ENCODE measurements at regions not wholly inside any gene's neighbourhood (a gene's known extent, or its start where the extent isn't known, plus 50 kb on each side); places are given as distances from the start of the nearest gene placed in this dataset.

DNA sequence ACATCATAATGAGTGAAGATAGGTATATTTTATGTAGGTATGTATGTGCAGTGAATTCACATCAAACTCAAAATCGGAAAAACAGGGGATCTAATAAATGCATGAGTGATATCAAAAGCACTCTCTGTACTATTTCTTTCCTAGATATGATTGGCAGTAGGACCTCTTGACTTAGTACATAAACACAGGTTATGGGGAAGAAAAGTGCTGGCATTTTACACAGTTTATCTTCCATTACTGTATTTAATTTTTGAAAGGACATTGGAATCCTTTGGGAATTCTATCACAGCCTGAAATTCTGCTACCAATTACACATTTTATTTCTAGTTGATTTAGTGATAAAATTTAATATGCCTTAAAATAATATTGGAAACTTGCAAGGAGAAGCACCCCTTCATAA, 470.5 kb upstream of the ONECUT1 start:
- H3K27ac ChIP-seq: no peak overlapping the region
- H3K4me3 ChIP-seq: no peak overlapping the region
- 80 to 86% methylated on average over 1 of the region's 1 CpG for WGBS, 2 donors (ENCODE audit: low coverage in 1 of 2)
- TF ChIP-seq, protein P1, sequence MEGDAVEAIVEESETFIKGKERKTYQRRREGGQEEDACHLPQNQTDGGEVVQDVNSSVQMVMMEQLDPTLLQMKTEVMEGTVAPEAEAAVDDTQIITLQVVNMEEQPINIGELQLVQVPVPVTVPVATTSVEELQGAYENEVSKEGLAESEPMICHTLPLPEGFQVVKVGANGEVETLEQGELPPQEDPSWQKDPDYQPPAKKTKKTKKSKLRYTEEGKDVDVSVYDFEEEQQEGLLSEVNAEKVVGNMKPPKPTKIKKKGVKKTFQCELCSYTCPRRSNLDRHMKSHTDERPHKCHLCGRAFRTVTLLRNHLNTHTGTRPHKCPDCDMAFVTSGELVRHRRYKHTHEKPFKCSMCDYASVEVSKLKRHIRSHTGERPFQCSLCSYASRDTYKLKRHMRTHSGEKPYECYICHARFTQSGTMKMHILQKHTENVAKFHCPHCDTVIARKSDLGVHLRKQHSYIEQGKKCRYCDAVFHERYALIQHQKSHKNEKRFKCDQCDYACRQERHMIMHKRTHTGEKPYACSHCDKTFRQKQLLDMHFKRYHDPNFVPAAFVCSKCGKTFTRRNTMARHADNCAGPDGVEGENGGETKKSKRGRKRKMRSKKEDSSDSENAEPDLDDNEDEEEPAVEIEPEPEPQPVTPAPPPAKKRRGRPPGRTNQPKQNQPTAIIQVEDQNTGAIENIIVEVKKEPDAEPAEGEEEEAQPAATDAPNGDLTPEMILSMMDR (IDR thresholded peaks at IDR 0.05): no peak
- no peak for TF ChIP-seq POLR2A (IDR thresholded peaks at IDR 0.05)
- TF ChIP-seq POLR2AphosphoS5 (IDR thresholded peaks at IDR 0.05): no peak
- TF ChIP-seq EP300 (IDR thresholded peaks at IDR 0.05): no peak
- H3K36me3 ChIP-seq: no peaks in the 10 kb centered on the region
- no peaks in the 10 kb centered on the region for H3K9me3 ChIP-seq
- no peaks in the 10 kb centered on the region for H3K27me3 ChIP-seq
- H3K4me1 ChIP-seq: no peaks in the 10 kb centered on the region
- no peak for ATAC-seq

DNA sequence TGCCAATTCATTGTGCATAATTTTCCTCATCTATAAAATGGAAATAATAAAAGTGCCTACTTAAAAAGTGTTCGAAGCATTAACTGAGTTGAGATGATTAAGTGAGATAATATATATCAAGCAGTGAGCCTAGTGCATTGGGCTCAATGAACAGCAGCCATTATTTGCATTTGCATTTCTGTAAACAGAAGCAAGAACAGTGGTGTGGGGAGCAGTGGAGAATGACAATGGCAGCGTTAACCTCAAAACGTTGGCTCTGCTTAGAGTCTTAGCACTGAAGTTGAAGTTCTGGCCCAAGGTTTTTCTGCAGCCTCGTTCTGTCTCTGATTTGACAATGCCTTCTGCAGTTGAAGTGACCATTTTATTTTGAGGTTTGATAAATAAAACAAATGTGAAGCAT, 466.3 kb upstream of the ONECUT1 start:
- Histone ChIP-seq H3K36me3 (no peaks in the 10 kb centered on the region), H3K4me1 (no peaks in the 10 kb centered on the region), H3K27me3 (no peaks in the 10 kb centered on the region), H3K4me3 (no peak overlapping the region), H3K9me3 (no peaks in the 10 kb centered on the region), H3K27ac (no peak overlapping the region)
- no peak for TF ChIP-seq POLR2A (IDR thresholded peaks at IDR 0.05)
- no peak for TF ChIP-seq EP300 (IDR thresholded peaks at IDR 0.05)
- TF ChIP-seq, protein P1 (IDR thresholded peaks at IDR 0.05): no peak
- no peak for TF ChIP-seq POLR2AphosphoS5 (IDR thresholded peaks at IDR 0.05)
- no peak for ATAC-seq
- 64 to 75% methylated on average over 4 of the region's 4 CpGs for WGBS, 2 donors (ENCODE audit: low coverage in 1 of 2)

DNA sequence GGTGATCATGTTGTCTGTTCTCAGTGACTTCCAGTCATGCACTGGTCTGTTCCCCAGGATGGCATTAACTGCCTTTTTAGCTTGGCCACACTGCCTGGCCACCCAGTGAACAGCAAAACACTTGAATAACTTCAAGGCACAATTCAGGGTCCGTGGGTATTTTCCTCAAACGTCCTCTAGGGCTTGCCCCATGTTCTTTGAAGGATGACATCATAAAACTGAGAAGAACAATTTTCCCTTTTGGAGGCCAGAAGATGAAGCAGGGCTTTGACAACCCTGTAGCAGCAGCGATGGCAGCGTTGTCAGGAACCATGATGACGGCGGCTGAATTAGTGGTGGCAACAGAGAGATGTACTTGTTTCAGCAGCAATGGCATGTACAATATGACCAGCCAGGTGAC, 465.9 kb upstream of the ONECUT1 start:
- no peak for ATAC-seq
- whole genome bisulfite sequencing, 2 donors (ENCODE audit: low coverage in 1 of 2): 72 to 80% methylated on average over 1 to 6 of the region's 6 CpGs
- no peaks in the 10 kb centered on the region for H3K9me3 ChIP-seq
- TF ChIP-seq, protein P1 (IDR thresholded peaks at IDR 0.05): no peak
- TF ChIP-seq EP300 (IDR thresholded peaks at IDR 0.05) (no peak), POLR2AphosphoS5 (IDR thresholded peaks at IDR 0.05) (no peak), POLR2A (IDR thresholded peaks at IDR 0.05) (no peak)
- H3K36me3 ChIP-seq: no peaks in the 10 kb centered on the region
- no peak overlapping the region for H3K4me3 ChIP-seq
- H3K4me1 ChIP-seq: no peaks in the 10 kb centered on the region
- H3K27me3 ChIP-seq: no peaks in the 10 kb centered on the region
- no peak overlapping the region for H3K27ac ChIP-seq

DNA sequence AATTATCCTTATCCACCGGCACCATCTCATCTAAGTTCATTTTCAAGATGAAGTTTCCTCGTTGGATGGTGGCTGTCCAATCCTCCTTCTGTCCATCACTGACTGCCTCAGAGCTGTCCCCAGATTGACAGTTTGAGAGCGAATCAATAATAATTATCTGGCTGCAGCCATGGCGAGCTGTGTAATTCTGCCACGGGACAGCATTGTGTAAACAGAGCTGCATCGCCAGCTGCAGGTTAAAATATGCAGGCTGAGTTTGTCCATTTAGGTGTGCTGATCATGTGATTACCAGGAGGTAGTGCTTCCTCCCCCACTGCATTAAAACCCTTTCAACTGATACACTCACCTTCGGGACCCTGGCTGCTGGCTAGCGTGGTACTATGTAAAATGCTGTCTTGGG, 461.9 kb upstream of the ONECUT1 start:
- no peaks in the 10 kb centered on the region for H3K36me3 ChIP-seq
- H3K9me3 ChIP-seq: no peaks in the 10 kb centered on the region
- H3K4me1 ChIP-seq: no peaks in the 10 kb centered on the region
- no peak for TF ChIP-seq POLR2A (IDR thresholded peaks at IDR 0.05)
- TF ChIP-seq, protein P1 (IDR thresholded peaks at IDR 0.05): no peak
- TF ChIP-seq POLR2AphosphoS5 (IDR thresholded peaks at IDR 0.05): no peak
- TF ChIP-seq EP300 (IDR thresholded peaks at IDR 0.05): no peak
- H3K27ac ChIP-seq: no peak overlapping the region
- no peak overlapping the region for H3K4me3 ChIP-seq
- no peaks in the 10 kb centered on the region for H3K27me3 ChIP-seq
- no peak for ATAC-seq
- WGBS, 2 donors (ENCODE audit: low coverage in 1 of 2): 8 to 17% methylated on average over 6 of the region's 8 CpGs

DNA sequence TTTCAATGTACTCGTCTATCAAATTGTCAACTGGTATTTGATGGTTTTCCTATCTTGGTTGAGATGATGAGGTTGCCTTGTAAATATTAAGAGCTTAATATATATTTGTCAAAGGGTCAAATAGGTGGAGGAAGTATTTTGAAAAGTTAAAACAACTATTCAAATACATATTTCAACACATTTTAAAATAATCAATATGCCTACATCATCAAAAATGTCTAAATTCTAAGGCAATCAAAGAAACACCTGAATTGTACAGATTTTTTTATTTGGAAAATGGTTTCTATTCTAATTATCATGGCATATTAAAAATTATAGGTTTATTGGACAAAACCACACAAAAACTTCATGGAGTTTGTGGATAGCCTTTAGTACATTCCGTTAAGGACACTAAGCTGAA, 461.4 kb upstream of the ONECUT1 start:
- Histone ChIP-seq H3K36me3 (no peaks in the 10 kb centered on the region), H3K9me3 (no peaks in the 10 kb centered on the region), H3K27me3 (no peaks in the 10 kb centered on the region), H3K4me3 (no peak overlapping the region), H3K4me1 (no peaks in the 10 kb centered on the region), H3K27ac (no peak overlapping the region)
- no peak for TF ChIP-seq EP300 (IDR thresholded peaks at IDR 0.05)
- TF ChIP-seq, protein P1 (IDR thresholded peaks at IDR 0.05): no peak
- TF ChIP-seq POLR2AphosphoS5 (IDR thresholded peaks at IDR 0.05): no peak
- no peak for TF ChIP-seq POLR2A (IDR thresholded peaks at IDR 0.05)
- 38 to 42% methylated on average over 2 of the region's 2 CpGs for WGBS, 2 donors (ENCODE audit: low coverage in 1 of 2)
- ATAC-seq: no peak

All from gastroesophageal sphincter (tissue), 4 donors.